HG03432 (cell line): ENCODE measurements at regions not wholly inside any gene's neighbourhood (a gene's known extent, or its start where the extent isn't known, plus 50 kb on each side); places are given as distances from the start of the nearest gene placed in this dataset.

Source experiments
- ATAC-seq: cut with Tn5 transposase; IDR thresholded peaks from one replicate; pipeline ENCODE4 v1.9.1; 2021; ENCODE audit warnings: mild to moderate bottlenecking, moderate library complexity; ENCODE audit not compliant: unreplicated experiment

GRCh38 chr13:78997902-78998629 is 339.1 kb upstream of the OBI1 start:
- no peak for ATAC-seq

- peak; percentile 51 for ATAC-seq
Observed at GRCh38 chr13:78993792-78994191, 334.8 kb upstream of the OBI1 start.

GRCh38 chr13:78981913-78982312 is 323.0 kb upstream of the OBI1 start:
- no peak for ATAC-seq

GRCh38 chr13:78979349-78979748 is 320.4 kb upstream of the OBI1 start:
- no peak for ATAC-seq

- peak; percentile 92 for ATAC-seq
Observed at GRCh38 chr13:78978381-78978998, 319.5 kb upstream of the OBI1 start.

GRCh38 chr13:78977311-78977710 is 318.4 kb upstream of the OBI1 start:
- ATAC-seq = no peak

GRCh38 chr13:78976696-78977095 is 317.7 kb upstream of the OBI1 start:
- no peak for ATAC-seq

- no peak for ATAC-seq
Observed at GRCh38 chr13:78972561-78972960, 313.6 kb upstream of the OBI1 start.

GRCh38 chr13:78971355-78972025 is 312.5 kb upstream of the OBI1 start:
- ATAC-seq = no peak

GRCh38 chr13:78960881-78961280 is 301.9 kb upstream of the OBI1 start:
- ATAC-seq = no peak

GRCh38 chr13:78958006-78958405 is 299.1 kb upstream of the OBI1 start:
- ATAC-seq = no peak

- ATAC-seq = no peak
Observed at GRCh38 chr13:78940455-78941130, 281.6 kb upstream of the OBI1 start.

GRCh38 chr13:78934336-78934735 is 275.4 kb upstream of the OBI1 start:
- no peak for ATAC-seq

GRCh38 chr13:78915015-78915414 is 256.1 kb upstream of the OBI1 start:
- ATAC-seq = no peak

- no peak for ATAC-seq
Observed at GRCh38 chr13:78913656-78914055, 254.7 kb upstream of the OBI1 start.

GRCh38 chr13:78910147-78910546 is 251.2 kb upstream of the OBI1 start:
- no peak for ATAC-seq

- ATAC-seq = no peak
Observed at GRCh38 chr13:78909276-78909675, 250.3 kb upstream of the OBI1 start.

- no peak for ATAC-seq
Observed at GRCh38 chr13:78907006-78907405, 248.1 kb upstream of the OBI1 start.

GRCh38 chr13:78897200-78897599 is 238.2 kb upstream of the OBI1 start:
- ATAC-seq = no peak

GRCh38 chr13:78884571-78884970 is 225.6 kb upstream of the OBI1 start:
- no peak for ATAC-seq

GRCh38 chr13:78881751-78882150 is 222.8 kb upstream of the OBI1 start:
- ATAC-seq = no peak

- no peak for ATAC-seq
Observed at GRCh38 chr13:78881054-78881453, 222.1 kb upstream of the OBI1 start.
